Mesenchymal stem cell (in vitro differentiated cells and primary cell): ENCODE measurements at regions not wholly inside any gene's neighbourhood (a gene's known extent, or its start where the extent isn't known, plus 50 kb on each side); places are given as distances from the start of the nearest gene placed in this dataset.

Experiments
- DNase-seq: peaks from one replicate; pipeline ENCODE4 v3.0.0-alpha.2; 2013
- H2AFZ ChIP-seq: one replicate; pipeline ENCODE4 v1.6.1; 2013; ENCODE audit warnings: low read depth, mild to moderate bottlenecking, control low read depth, inconsistent platforms, low read length, moderate library complexity
- H2AK5ac ChIP-seq: 2 replicates; pipeline ENCODE4 v1.6.1; 2013; ENCODE audit warnings: low read length, moderate library complexity, mild to moderate bottlenecking, inconsistent platforms; ENCODE audit not compliant: severe bottlenecking
- H2BK120ac ChIP-seq: one replicate; pipeline ENCODE4 v1.6.1; 2013; ENCODE audit warnings: low read depth, mild to moderate bottlenecking, inconsistent platforms, low read length, moderate library complexity
- H2BK12ac ChIP-seq, 2 experiments: one replicate each; pipeline ENCODE4 v1.6.1; 2013; ENCODE audit warnings: inconsistent platforms in 2 of 2, low read length in 2 of 2, mild to moderate bottlenecking in 2 of 2, moderate library complexity in 2 of 2, control low read depth in 1 of 2
- H2BK15ac ChIP-seq: one replicate; pipeline ENCODE4 v1.6.1; 2013; ENCODE audit warnings: mild to moderate bottlenecking, low read depth, inconsistent platforms; ENCODE audit not compliant: poor library complexity, severe bottlenecking
- H2BK5ac ChIP-seq: 2 replicates; pipeline ENCODE4 v1.6.1; 2013; ENCODE audit warnings: low read depth, mild to moderate bottlenecking, low read length, control low read depth, inconsistent platforms; ENCODE audit not compliant: poor library complexity, severe bottlenecking
- H3K14ac ChIP-seq, 2 experiments: one replicate each; pipeline ENCODE4 v1.6.1; 2013; ENCODE audit warnings: inconsistent platforms in 2 of 2, low read length in 2 of 2, control low read depth in 1 of 2, mild to moderate bottlenecking in 1 of 2, moderate library complexity in 1 of 2
- H3K18ac ChIP-seq, 2 experiments: one replicate each; pipeline ENCODE4 v1.6.1; 2013; ENCODE audit warnings: inconsistent platforms in 2 of 2, low read length in 2 of 2, control low read depth in 1 of 2, low read depth in 1 of 2, mild to moderate bottlenecking in 1 of 2
- H3K23ac ChIP-seq, 2 experiments: one replicate each; pipeline ENCODE4 v1.6.1; 2013; ENCODE audit warnings: inconsistent platforms in 2 of 2, low read length in 2 of 2, mild to moderate bottlenecking in 2 of 2, moderate library complexity in 2 of 2, control low read depth in 1 of 2
- H3K27ac ChIP-seq: 2 replicates; pipeline ENCODE4 v1.5.1; 2013; ENCODE audit warnings: mild to moderate bottlenecking, moderate library complexity, low read length, control low read depth, inconsistent platforms; ENCODE audit not compliant: poor library complexity, severe bottlenecking
- H3K27me3 ChIP-seq, 2 experiments: 2 replicates each; pipeline versions ENCODE4 v1.6.1 to v1.7.0; 2013; ENCODE audit warnings: low read length in 2 of 2, mild to moderate bottlenecking in 2 of 2, moderate library complexity in 2 of 2, control low read depth in 1 of 2, inconsistent platforms in 1 of 2; ENCODE audit not compliant: control insufficient read depth in 1 of 2, insufficient read depth in 1 of 2
- H3K36me3 ChIP-seq, 2 experiments: 2 replicates each; pipeline versions ENCODE4 v1.6.1 to v1.7.0; 2013; ENCODE audit warnings: low read length in 2 of 2, control low read depth in 1 of 2, inconsistent platforms in 1 of 2, low read depth in 1 of 2, mild to moderate bottlenecking in 1 of 2; ENCODE audit not compliant: insufficient read depth in 2 of 2, control insufficient read depth in 1 of 2
- H3K4ac ChIP-seq, 2 experiments: one replicate each; pipeline ENCODE4 v1.6.1; 2013; ENCODE audit warnings: inconsistent platforms in 2 of 2, low read length in 2 of 2, mild to moderate bottlenecking in 2 of 2, moderate library complexity in 2 of 2, control low read depth in 1 of 2, low read depth in 1 of 2
- H3K4me1 ChIP-seq: 2 replicates; pipeline ENCODE4 v1.6.1; 2013; ENCODE audit warnings: low read depth, low read length, control low read depth; ENCODE audit not compliant: control insufficient read depth, insufficient read depth
- H3K4me2 ChIP-seq: 2 replicates; pipeline ENCODE4 v1.6.1; 2013; ENCODE audit warnings: low read length, mild to moderate bottlenecking, inconsistent platforms; ENCODE audit not compliant: poor library complexity, severe bottlenecking
- H3K4me3 ChIP-seq, 2 experiments: 2 replicates each; pipeline versions ENCODE4 v1.5.1 to v1.7.0; 2013; ENCODE audit warnings: low read length in 2 of 2, mild to moderate bottlenecking in 2 of 2, control low read depth in 1 of 2, low read depth in 1 of 2; ENCODE audit not compliant: insufficient read depth in 1 of 2
- H3K79me1 ChIP-seq: replicated peaks from 2 replicates; pipeline ENCODE4 v1.6.1; 2013; ENCODE audit warnings: mild to moderate bottlenecking, control low read depth, low read length, inconsistent platforms; ENCODE audit not compliant: poor library complexity, severe bottlenecking
- H3K9ac ChIP-seq: 2 replicates; pipeline ENCODE4 v1.7.0; 2013; ENCODE audit warnings: mild to moderate bottlenecking, low read length, moderate library complexity
- H3K9me3 ChIP-seq: 2 replicates; pipeline ENCODE4 v1.7.0; 2013; ENCODE audit warnings: mild to moderate bottlenecking, low read length; ENCODE audit not compliant: control insufficient read depth
- H4K8ac ChIP-seq: one replicate; pipeline ENCODE4 v1.6.1; 2013; ENCODE audit warnings: inconsistent platforms, mild to moderate bottlenecking, low read length, moderate library complexity
- H4K91ac ChIP-seq: one replicate; pipeline ENCODE4 v1.6.1; 2013; ENCODE audit warnings: mild to moderate bottlenecking, low read length, inconsistent platforms
- WGBS: methylation state at CpG from one replicate; pipeline ENCODE4 v1.1.7; 2013; ENCODE audit warnings: mixed read lengths; 5-methylcytosine and 5-hydroxymethylcytosine counted together

- H3K27ac ChIP-seq: no peak overlapping the region
- DNase-seq: no peak
- H2AK5ac ChIP-seq: no peak overlapping the region
- H2BK15ac ChIP-seq: no peak overlapping the region
- H4K91ac ChIP-seq: no peak overlapping the region
- no peaks in the 10 kb centered on the region for H3K9me3 ChIP-seq
- H2BK120ac ChIP-seq: no peak overlapping the region
- WGBS: 62% methylated on average over 3 of the region's 3 CpGs
- H3K4ac ChIP-seq: no peak overlapping the region
- H3K4me3 ChIP-seq: no peak overlapping the region
- H3K4me2 ChIP-seq: no peak overlapping the region
- no peak overlapping the region for H3K23ac ChIP-seq
- H2BK12ac ChIP-seq: no peak overlapping the region
- H3K27me3 ChIP-seq: no peaks in the 10 kb centered on the region
- H3K79me1 ChIP-seq: no peaks in the 10 kb centered on the region
- H2BK5ac ChIP-seq: no peak overlapping the region
- H3K4me1 ChIP-seq: no peaks in the 10 kb centered on the region
- H3K18ac ChIP-seq: no peak overlapping the region
- H2AFZ ChIP-seq: no peak overlapping the region
- no peak overlapping the region for H4K8ac ChIP-seq
- no peaks in the 10 kb centered on the region for H3K36me3 ChIP-seq
- no peak overlapping the region for H3K9ac ChIP-seq
- H3K14ac ChIP-seq: no peak overlapping the region
Observed at GRCh38 chr15:79492065-79492464, 59.9 kb downstream of the MINAR1 start.

GRCh38 chr15:79494384-79494909 lies 62.3 kb downstream of the MINAR1 start:
- Histone ChIP-seq H4K8ac (no peak overlapping the region), H3K4me2 (no peak overlapping the region), H2AK5ac (no peak overlapping the region), H3K4me3 (no peak overlapping the region), H3K4ac (no peak overlapping the region), H2BK12ac (no peak overlapping the region), H3K27ac (no peak overlapping the region), H3K14ac (no peak overlapping the region), H3K36me3 (no peaks in the 10 kb centered on the region), H3K18ac (no peak overlapping the region), H3K79me1 (no peaks in the 10 kb centered on the region), H2BK120ac (no peak overlapping the region), H2BK15ac (no peak overlapping the region), H3K4me1 (no peaks in the 10 kb centered on the region), H3K9me3 (no peaks in the 10 kb centered on the region), H2AFZ (no peak overlapping the region), H4K91ac (no peak overlapping the region), H2BK5ac (no peak overlapping the region), H3K23ac (no peak overlapping the region), H3K9ac (no peak overlapping the region), H3K27me3 (no peaks in the 10 kb centered on the region)
- WGBS: 73% methylated on average over 7 of the region's 7 CpGs
- no peak for DNase-seq

- WGBS: 48% methylated on average over 5 of the region's 6 CpGs
- no peak overlapping the region for H2AFZ ChIP-seq
- no peaks in the 10 kb centered on the region for H3K27me3 ChIP-seq
- H3K18ac ChIP-seq: no peak overlapping the region
- no peaks in the 10 kb centered on the region for H3K36me3 ChIP-seq
- no peak overlapping the region for H3K9ac ChIP-seq
- H2BK15ac ChIP-seq: no peak overlapping the region
- H2BK5ac ChIP-seq: no peak overlapping the region
- H3K14ac ChIP-seq: peak overlapping the region in 1 of 2 experiments; percentile 41
- no peak overlapping the region for H3K4ac ChIP-seq
- H3K79me1 ChIP-seq: no peaks in the 10 kb centered on the region
- H4K8ac ChIP-seq: no peak overlapping the region
- DNase-seq: no peak
- no peak overlapping the region for H3K27ac ChIP-seq
- H2BK12ac ChIP-seq: no peak overlapping the region
- H2BK120ac ChIP-seq: no peak overlapping the region
- no peak overlapping the region for H3K4me3 ChIP-seq
- no peaks in the 10 kb centered on the region for H3K9me3 ChIP-seq
- no peak overlapping the region for H2AK5ac ChIP-seq
- no peaks in the 10 kb centered on the region for H3K4me1 ChIP-seq
- H3K23ac ChIP-seq: no peak overlapping the region
- no peak overlapping the region for H3K4me2 ChIP-seq
- no peak overlapping the region for H4K91ac ChIP-seq
Observed at GRCh38 chr15:79494963-79495755, 63.0 kb downstream of the MINAR1 start.

- Histone ChIP-seq H2BK120ac (no peak overlapping the region), H3K4ac (no peak overlapping the region), H3K14ac (no peak overlapping the region), H4K91ac (no peak overlapping the region), H3K4me3 (no peak overlapping the region), H4K8ac (no peak overlapping the region), H3K4me2 (no peak overlapping the region), H3K27ac (no peak overlapping the region), H2BK12ac (no peak overlapping the region), H2AFZ (no peak overlapping the region), H3K23ac (no peak overlapping the region), H3K18ac (no peak overlapping the region), H2AK5ac (no peak overlapping the region), H3K9me3 (no peaks in the 10 kb centered on the region), H3K79me1 (no peaks in the 10 kb centered on the region), H3K36me3 (no peaks in the 10 kb centered on the region), H3K9ac (no peak overlapping the region), H3K4me1 (no peaks in the 10 kb centered on the region), H2BK15ac (no peak overlapping the region), H2BK5ac (no peak overlapping the region), H3K27me3 (no peaks in the 10 kb centered on the region)
- DNase-seq: no peak
- WGBS: 70% methylated on average over 2 of the region's 2 CpGs
Observed at GRCh38 chr15:79495775-79496174, 63.6 kb downstream of the MINAR1 start.
